Activated CD4-positive, alpha-beta T cell treated with anti-CD3 and anti-CD28 coated beads, Interleukin-2, amount 50 U/mL, for 4 hours (primary cell): ENCODE measurements at regions not wholly inside any gene's neighbourhood (a gene's known extent, or its start where the extent isn't known, plus 50 kb on each side); places are given as distances from the start of the nearest gene placed in this dataset.
"Not testable (repeated sequence)": the region's sequence is repeated elsewhere in the genome, so short reads cannot be mapped to it uniquely, and the experiment has no call there.

Source experiments
- DNase-seq, 2 experiments: peaks; one replicate each; pipeline ENCODE4 v3.0.0-alpha.2; 2020

- DNase-seq: no peak
These were observed 112.9 kb upstream of the STK17B start for GRCh38 chr2:196284144-196284844.

GRCh38 chr2:196284866-196285557 lies 113.6 kb upstream of the STK17B start:
- no peak for DNase-seq

GRCh38 chr2:196286821-196287220 lies 115.4 kb upstream of the STK17B start:
- no peak for DNase-seq

GRCh38 chr2:196287523-196287922 lies 116.1 kb upstream of the STK17B start:
- no peak for DNase-seq

GRCh38 chr2:196288006-196288538 lies 116.7 kb upstream of the STK17B start:
- DNase-seq: no peak

- no peak for DNase-seq
These were observed 117.6 kb upstream of the STK17B start for GRCh38 chr2:196289000-196289399.

- no peak for DNase-seq
These were observed 118.8 kb upstream of the STK17B start for GRCh38 chr2:196290136-196290535.

GRCh38 chr2:196290569-196290968 lies 119.2 kb upstream of the STK17B start:
- no peak for DNase-seq

- DNase-seq: no peak
These were observed 120.0 kb upstream of the STK17B start for GRCh38 chr2:196291426-196291825.

- DNase-seq: no peak
These were observed 120.8 kb upstream of the STK17B start for GRCh38 chr2:196291873-196292800.

GRCh38 chr2:196293751-196294515 lies 122.6 kb upstream of the STK17B start:
- DNase-seq: no peak

- DNase-seq: no peak
These were observed 123.1 kb upstream of the STK17B start for GRCh38 chr2:196294516-196294909.

- DNase-seq: no peak
These were observed 123.6 kb upstream of the STK17B start for GRCh38 chr2:196295005-196295404.

GRCh38 chr2:196298106-196298723 lies 126.8 kb upstream of the STK17B start:
- DNase-seq: not testable (repeated sequence)

- DNase-seq: no peak
These were observed 136.5 kb upstream of the STK17B start for GRCh38 chr2:196307775-196308305.

GRCh38 chr2:196309691-196310090 lies 138.3 kb upstream of the STK17B start:
- no peak for DNase-seq

- no peak for DNase-seq
These were observed 142.8 kb upstream of the STK17B start for GRCh38 chr2:196314157-196314556.

- DNase-seq: no peak
These were observed 143.4 kb upstream of the STK17B start for GRCh38 chr2:196314780-196315179.

- DNase-seq: no peak
These were observed 144.1 kb upstream of the STK17B start for GRCh38 chr2:196315388-196316049.

GRCh38 chr2:196316050-196316430 lies 144.7 kb upstream of the STK17B start:
- no peak for DNase-seq
